Astrocyte (in vitro differentiated cells and primary cell): ENCODE measurements at regions not wholly inside any gene's neighbourhood (a gene's known extent, or its start where the extent isn't known, plus 50 kb on each side); places are given as distances from the start of the nearest gene placed in this dataset.

Experiments used
- CTCF ChIP-seq: IDR thresholded peaks from 2 replicates; pipeline ENCODE4 v1.5.1; 2011; ENCODE audit warnings: low read depth, mild to moderate bottlenecking, inconsistent platforms, low read length, moderate library complexity; ENCODE audit not compliant: insufficient read depth
- EZH2 ChIP-seq: IDR thresholded peaks from 2 replicates; pipeline ENCODE4 v1.6.1; 2012; ENCODE audit warnings: mild to moderate bottlenecking, low read length, inconsistent platforms; ENCODE audit not compliant: insufficient read depth

- TF ChIP-seq EZH2 (no peak), CTCF (no peak)
These were observed 243.8 kb upstream of the PEX5L start for GRCh38 chr3:180280555-180280954.
